KMS-11 (cell line): ENCODE measurements at regions not wholly inside any gene's neighbourhood (a gene's known extent, or its start where the extent isn't known, plus 50 kb on each side); places are given as distances from the start of the nearest gene placed in this dataset.
"Not testable (repeated sequence)": the region's sequence is repeated elsewhere in the genome, so short reads cannot be mapped to it uniquely, and the experiment has no call there.

Experiments
- H2AFZ ChIP-seq: fragments of 200-600 bp; sonication (generic); 2 replicates; pipeline ENCODE4 v1.6.1; 2016; ENCODE audit warnings: antibody characterized with exemption, mixed run types, low read depth
- H3K27ac ChIP-seq: fragments of 200-600 bp; sonication (generic); 2 replicates; pipeline ENCODE4 v1.6.1; 2016; ENCODE audit warnings: mild to moderate bottlenecking, mixed run types
- H3K27me3 ChIP-seq: fragments of 200-600 bp; sonication (generic); 2 replicates; pipeline ENCODE4 v1.6.1; 2017; ENCODE audit warnings: mild to moderate bottlenecking, low read depth, mixed run types, moderate library complexity; ENCODE audit not compliant: insufficient read depth
- H3K36me3 ChIP-seq: fragments of 200-600 bp; sonication (generic); 2 replicates; pipeline ENCODE4 v1.6.1; 2017; ENCODE audit warnings: mild to moderate bottlenecking, mixed run types; ENCODE audit not compliant: insufficient read depth
- H3K4me1 ChIP-seq: fragments of 200-600 bp; sonication (generic); 2 replicates; pipeline ENCODE4 v1.6.1; 2016; ENCODE audit warnings: mild to moderate bottlenecking, low read depth, mixed run types; ENCODE audit not compliant: poor library complexity, severe bottlenecking
- H3K4me2 ChIP-seq: fragments of 200-600 bp; sonication (generic); 2 replicates; pipeline ENCODE4 v1.7.0; 2016; ENCODE audit warnings: mild to moderate bottlenecking, mixed run types
- H3K4me3 ChIP-seq: fragments of 200-600 bp; sonication (generic); IDR thresholded peaks from 2 replicates; pipeline ENCODE4 v1.6.1; 2017; ENCODE audit warnings: low read depth, low read length, mixed read lengths; ENCODE audit not compliant: insufficient read depth
- H3K79me2 ChIP-seq: fragments of 200-600 bp; sonication (generic); 2 replicates; pipeline ENCODE4 v1.6.1; 2016; ENCODE audit warnings: low read depth, mixed run types; ENCODE audit not compliant: insufficient read depth
- H3K9ac ChIP-seq: fragments of 200-600 bp; sonication (generic); 2 replicates; pipeline ENCODE4 v1.6.1; 2016; ENCODE audit warnings: mild to moderate bottlenecking, mixed run types
- H4K20me1 ChIP-seq: fragments of 200-600 bp; sonication (generic); 2 replicates; pipeline ENCODE4 v1.6.1; 2016; ENCODE audit warnings: mild to moderate bottlenecking, mixed run types; ENCODE audit not compliant: insufficient read depth
- CTCF ChIP-seq: fragments of 200-600 bp; sonication (generic); conservative IDR thresholded peaks from 2 replicates; pipeline ENCODE4 v1.6.1; 2017; ENCODE audit warnings: low read depth, mild to moderate bottlenecking, antibody characterized with exemption, low read length, moderate library complexity, mixed read lengths

DNA sequence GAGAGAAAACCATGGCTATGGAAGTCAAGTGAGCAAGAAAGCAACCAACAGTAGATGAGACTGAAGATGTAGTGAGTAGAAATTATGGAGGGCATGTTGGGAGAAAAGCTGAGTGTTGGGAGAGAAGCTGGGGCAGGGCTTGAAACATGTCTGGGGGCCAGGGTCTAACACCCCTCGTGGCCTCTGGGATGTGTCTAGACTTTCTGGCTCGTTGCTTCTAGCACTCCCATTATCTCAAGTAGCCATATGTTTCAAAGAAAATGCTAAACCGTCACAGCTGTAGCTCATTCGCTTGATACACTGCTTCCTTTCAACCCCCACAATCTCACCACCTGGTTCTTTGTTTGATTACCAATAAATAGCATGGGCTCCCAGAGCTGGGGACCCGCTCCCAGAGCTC lies 83.8 kb upstream of the BCHE start:
- Histone ChIP-seq H3K4me2 (no peak overlapping the region), H4K20me1 (no peaks in the 10 kb centered on the region), H2AFZ (0 out of 2 replicates have a peak overlapping the region, but pooled peaks have one; percentile 14), H3K27me3 (no peaks in the 10 kb centered on the region), H3K9ac (no peak overlapping the region), H3K27ac (no peak overlapping the region), H3K4me1 (no peaks in the 10 kb centered on the region), H3K36me3 (no peaks in the 10 kb centered on the region), H3K4me3 (no peak overlapping the region), H3K79me2 (no peaks in the 10 kb centered on the region)
- TF ChIP-seq CTCF = no peak

- TF ChIP-seq CTCF = no peak
- Histone ChIP-seq H3K4me1 (no peaks in the 10 kb centered on the region), H4K20me1 (no peaks in the 10 kb centered on the region), H3K27me3 (no peaks in the 10 kb centered on the region), H3K4me2 (no peak overlapping the region), H3K36me3 (no peaks in the 10 kb centered on the region), H3K79me2 (no peaks in the 10 kb centered on the region), H3K4me3 (no peak overlapping the region), H3K9ac (no peak overlapping the region), H3K27ac (no peak overlapping the region), H2AFZ (no peak overlapping the region)
Measured at GRCh38 chr3:165919284-165919683, 82.1 kb upstream of the BCHE start.

GRCh38 chr3:165918657-165918979 lies 81.4 kb upstream of the BCHE start:
- Histone ChIP-seq H4K20me1 (no peaks in the 10 kb centered on the region), H3K36me3 (no peaks in the 10 kb centered on the region), H3K27me3 (no peaks in the 10 kb centered on the region), H3K9ac (no peak overlapping the region), H3K4me1 (no peaks in the 10 kb centered on the region), H3K27ac (no peak overlapping the region), H3K79me2 (no peaks in the 10 kb centered on the region), H3K4me3 (no peak overlapping the region), H2AFZ (no peak overlapping the region), H3K4me2 (no peak overlapping the region)
- TF ChIP-seq CTCF = no peak

DNA sequence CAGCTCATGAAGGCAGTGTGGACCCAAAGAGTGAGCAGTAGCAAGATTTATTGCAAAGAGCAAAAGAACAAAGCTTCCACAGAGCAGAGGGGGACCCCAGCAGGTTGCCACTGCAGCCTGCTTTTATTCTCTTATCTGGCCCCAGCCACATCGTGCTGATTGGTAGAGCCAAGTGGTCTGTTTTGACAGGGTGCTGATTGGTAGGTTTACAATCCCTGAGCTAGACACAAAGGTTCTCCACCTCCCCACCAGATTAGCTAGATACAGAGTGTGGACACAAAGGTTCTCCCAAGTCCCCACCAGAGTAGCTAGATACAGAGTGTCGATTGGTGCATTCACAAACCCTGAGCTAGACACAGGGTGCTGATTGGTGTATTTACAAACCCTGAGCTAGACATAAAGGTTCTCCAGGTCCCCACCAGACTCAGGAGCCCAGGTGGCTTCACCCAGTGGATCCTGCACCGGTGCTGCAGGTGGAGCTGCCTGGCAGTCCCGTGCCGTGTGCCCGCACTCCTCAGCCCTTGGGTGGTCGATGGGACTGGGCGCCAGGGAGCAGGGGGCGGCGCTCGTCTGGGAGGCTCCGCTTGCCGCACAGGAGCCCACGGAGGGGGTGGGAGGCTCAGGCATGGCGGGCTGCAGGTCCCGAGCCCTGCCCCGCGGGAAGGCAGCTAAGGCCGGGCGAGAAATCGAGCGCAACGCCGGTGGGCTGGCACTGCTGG lies 80.9 kb upstream of the BCHE start:
- H3K27ac ChIP-seq, H3K27me3 ChIP-seq, H3K9ac ChIP-seq, H4K20me1 ChIP-seq, H3K4me1 ChIP-seq, H2AFZ ChIP-seq, H3K79me2 ChIP-seq, H3K36me3 ChIP-seq, H3K4me2 ChIP-seq, H3K4me3 ChIP-seq: not testable (repeated sequence)

- not testable (repeated sequence) for H3K27ac ChIP-seq, H3K27me3 ChIP-seq, H3K4me1 ChIP-seq, H3K9ac ChIP-seq, H4K20me1 ChIP-seq, H3K4me2 ChIP-seq, H2AFZ ChIP-seq, H3K4me3 ChIP-seq, H3K79me2 ChIP-seq, H3K36me3 ChIP-seq
Measured at GRCh38 chr3:165915104-165915503, 77.9 kb upstream of the BCHE start.
